ENCODE measurements at regions not wholly inside any gene's neighbourhood (a gene's known extent, or its start where the extent isn't known, plus 50 kb on each side); places are given as distances from the start of the nearest gene placed in this dataset.

GRCh38 chr2:54024576-54024975 is 53.8 kb upstream of the PSME4 start:
- Histone ChIP-seq H3F3A (ENCODE audit: insufficient read depth) (no peaks in the 10 kb centered on the region), H3K79me2 (ENCODE audit: insufficient read depth) (no peaks in the 10 kb centered on the region), H3K9ac (no peak overlapping the region), H3K27me3 (replicated peaks; ENCODE audit: insufficient read depth) (no peaks in the 10 kb centered on the region), H3K4me3 (no peak overlapping the region), H2AFZ (no peak overlapping the region), H3K4me1 (ENCODE audit: insufficient read depth) (no peaks in the 10 kb centered on the region), H3K9me2 (ENCODE audit: insufficient read depth) (no peaks in the 10 kb centered on the region), H3K36me3 (ENCODE audit: low read depth) (peaks cover 6% of the 10 kb centered on the region), H3K4me2 (ENCODE audit: unreplicated experiment) (no peak overlapping the region), H4K20me1 (ENCODE audit: insufficient read depth) (no peaks in the 10 kb centered on the region), H3K9me3 (ENCODE audit: low read depth) (no peaks in the 10 kb centered on the region), H3K27ac (no peak overlapping the region)
- in situ Hi-C loops (cut with MboI), result no loop called here
- no peak for DNase-seq
- TF ChIP-seq EZH2 (IDR thresholded peaks at IDR 0.05; ENCODE audit: insufficient read depth, poor library complexity, severe bottlenecking) (no peak), EZH2phosphoT487 (IDR thresholded peaks at IDR 0.05; ENCODE audit: insufficient read depth, low read depth) (no peak)
- 93 to 96% methylated on average over 2 of the region's 2 CpGs for WGBS, 2 experiments (ENCODE audit: low coverage in 1 of 2, low lambda C conversion rate in 2 of 2, missing lambda C conversion rate in 2 of 2)

DNA sequence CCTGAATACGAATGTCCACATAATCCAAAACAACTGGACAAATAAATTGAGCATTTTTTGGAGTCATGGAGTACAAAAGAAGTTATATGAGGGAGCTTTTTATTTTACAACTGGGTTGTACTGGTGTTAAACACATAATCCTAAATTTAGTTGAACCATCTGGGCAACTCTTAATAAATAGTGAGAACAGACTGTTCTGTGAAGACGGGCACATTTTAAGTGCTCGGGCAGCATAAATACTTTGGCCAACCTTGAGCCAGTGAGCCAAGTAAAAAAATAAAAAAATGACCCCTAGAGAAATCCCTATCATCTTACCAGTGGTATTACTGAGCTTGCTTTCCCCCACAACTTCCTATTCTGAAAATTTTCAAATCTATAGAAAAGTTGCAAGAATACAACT is 50.9 kb upstream of the PSME4 start:
- no peaks in the 10 kb centered on the region for H3K27me3 ChIP-seq (replicated peaks; ENCODE audit: insufficient read depth)
- H3K9me3 ChIP-seq (ENCODE audit: low read depth), result no peaks in the 10 kb centered on the region
- 94 to 96% methylated on average over 3 of the region's 3 CpGs for WGBS, 2 experiments (ENCODE audit: low coverage in 1 of 2, low lambda C conversion rate in 2 of 2, missing lambda C conversion rate in 2 of 2)
- no peak overlapping the region for H3K27ac ChIP-seq
- no peak overlapping the region for H3K4me2 ChIP-seq (ENCODE audit: unreplicated experiment)
- H3K9me2 ChIP-seq (ENCODE audit: insufficient read depth), result no peaks in the 10 kb centered on the region
- H3K9ac ChIP-seq, result no peak overlapping the region
- no peak for DNase-seq
- H3K36me3 ChIP-seq (ENCODE audit: low read depth), result peaks cover 6% of the 10 kb centered on the region
- H4K20me1 ChIP-seq (ENCODE audit: insufficient read depth), result no peaks in the 10 kb centered on the region
- no peaks in the 10 kb centered on the region; the same call in 1 of the 2 replicates for H3K79me2 ChIP-seq (ENCODE audit: insufficient read depth)
- no peak overlapping the region for H3K4me3 ChIP-seq
- H3F3A ChIP-seq (ENCODE audit: insufficient read depth), result peaks cover 6% of the 10 kb centered on the region; the same call in 1 of the 2 replicates
- H3K4me1 ChIP-seq (ENCODE audit: insufficient read depth), result peaks cover 2% of the 10 kb centered on the region; the same call in 1 of the 2 replicates
- TF ChIP-seq EZH2phosphoT487 (IDR thresholded peaks at IDR 0.05; ENCODE audit: insufficient read depth, low read depth) (no peak), EZH2 (IDR thresholded peaks at IDR 0.05; ENCODE audit: insufficient read depth, poor library complexity, severe bottlenecking) (no peak)
- no peak overlapping the region for H2AFZ ChIP-seq
- in situ Hi-C loops (cut with MboI), result no loop called here

DNA sequence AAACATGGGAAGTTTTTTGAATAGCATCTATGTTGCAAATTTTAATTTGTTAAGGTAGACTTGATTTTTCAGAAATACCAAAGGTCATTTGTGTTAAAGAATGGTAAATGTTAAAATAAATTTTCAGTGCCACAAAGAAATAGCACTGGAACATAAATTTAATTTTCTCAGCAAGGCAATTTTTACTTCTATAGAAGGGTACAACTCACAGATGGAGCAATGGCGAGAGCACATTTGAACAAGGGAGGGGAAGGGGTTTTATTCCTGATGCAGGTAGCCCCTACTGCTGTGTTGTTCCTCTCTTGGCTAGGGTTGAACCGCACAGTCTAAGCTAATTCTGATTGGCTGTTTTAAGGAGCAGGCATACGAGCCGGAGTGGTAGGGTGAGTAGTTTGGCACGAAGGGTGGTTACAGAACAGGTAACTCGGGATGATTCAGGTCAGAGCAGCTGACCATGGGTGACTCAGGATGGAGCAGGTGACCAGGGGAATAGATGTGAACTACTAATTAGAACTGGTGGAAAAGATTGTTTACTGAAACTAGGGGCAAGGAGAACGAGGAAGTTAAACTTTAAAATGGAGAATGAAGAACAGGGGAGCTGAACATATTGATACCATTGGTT is 50.1 kb upstream of the PSME4 start:
- Histone ChIP-seq H3K9me2 (ENCODE audit: insufficient read depth) (no peaks in the 10 kb centered on the region), H3K36me3 (ENCODE audit: low read depth) (peaks cover 6% of the 10 kb centered on the region), H3K79me2 (ENCODE audit: insufficient read depth) (no peaks in the 10 kb centered on the region; the same call in 1 of the 2 replicates), H3K4me2 (ENCODE audit: unreplicated experiment) (no peak overlapping the region), H3K27ac (no peak overlapping the region), H4K20me1 (ENCODE audit: insufficient read depth) (no peaks in the 10 kb centered on the region), H3K9ac (no peak overlapping the region), H3K9me3 (ENCODE audit: low read depth) (no peaks in the 10 kb centered on the region), H3K4me3 (no peak overlapping the region), H2AFZ (no peak overlapping the region), H3K4me1 (ENCODE audit: insufficient read depth) (peaks cover 9% of the 10 kb centered on the region), H3F3A (ENCODE audit: insufficient read depth) (peaks cover 12% of the 10 kb centered on the region), H3K27me3 (replicated peaks; ENCODE audit: insufficient read depth) (no peaks in the 10 kb centered on the region)
- in situ Hi-C loops (cut with MboI), result no loop called here
- WGBS, 2 experiments (ENCODE audit: low coverage in 1 of 2, low lambda C conversion rate in 2 of 2, missing lambda C conversion rate in 2 of 2), result 85 to 86% methylated on average over 7 of the region's 7 CpGs
- no peak for DNase-seq
- TF ChIP-seq EZH2phosphoT487 (IDR thresholded peaks at IDR 0.05; ENCODE audit: insufficient read depth, low read depth) (no peak), EZH2 (IDR thresholded peaks at IDR 0.05; ENCODE audit: insufficient read depth, poor library complexity, severe bottlenecking) (no peak)

All from GM23248 (cell line).